Glutamatergic neuron (in vitro differentiated cells): ENCODE measurements at regions not wholly inside any gene's neighbourhood (a gene's known extent, or its start where the extent isn't known, plus 50 kb on each side); places are given as distances from the start of the nearest gene placed in this dataset.

ENCODE experiments used
- DNase-seq: peaks from one replicate; pipeline ENCODE4 v3.0.0; 2022
- H3K27ac Mint-ChIP-seq: one replicate; pipeline ENCODE4 v1.8.0; 2020; ENCODE audit warnings: mild to moderate bottlenecking, mixed read lengths, inconsistent platforms; ENCODE audit not compliant: unreplicated experiment
- H3K27me3 Mint-ChIP-seq: one replicate; pipeline ENCODE4 v1.8.0; 2020; ENCODE audit warnings: mild to moderate bottlenecking, moderate library complexity, mixed read lengths, inconsistent platforms; ENCODE audit not compliant: unreplicated experiment
- H3K36me3 Mint-ChIP-seq: one replicate; pipeline ENCODE4 v1.8.0; 2020; ENCODE audit warnings: mild to moderate bottlenecking, mixed read lengths, inconsistent platforms; ENCODE audit not compliant: unreplicated experiment
- H3K4me1 Mint-ChIP-seq: one replicate; pipeline ENCODE4 v1.8.0; 2020; ENCODE audit warnings: mild to moderate bottlenecking, low read depth, mixed read lengths, inconsistent platforms; ENCODE audit not compliant: unreplicated experiment
- H3K4me3 Mint-ChIP-seq: one replicate; pipeline ENCODE4 v1.8.0; 2020; ENCODE audit warnings: mild to moderate bottlenecking, mixed read lengths, inconsistent platforms; ENCODE audit not compliant: unreplicated experiment
- H3K9me3 Mint-ChIP-seq: one replicate; pipeline ENCODE4 v1.8.0; 2020; ENCODE audit warnings: mild to moderate bottlenecking, moderate library complexity, mixed read lengths, inconsistent platforms; ENCODE audit not compliant: unreplicated experiment
- TF ChIP-seq, protein P1 (sequence below): fragments of 200-600 bp; sonication (generic); IDR thresholded peaks from one replicate; pipeline ENCODE4 v1.5.0; 2021; ENCODE audit not compliant: partially characterized antibody, unreplicated experiment

DNA sequence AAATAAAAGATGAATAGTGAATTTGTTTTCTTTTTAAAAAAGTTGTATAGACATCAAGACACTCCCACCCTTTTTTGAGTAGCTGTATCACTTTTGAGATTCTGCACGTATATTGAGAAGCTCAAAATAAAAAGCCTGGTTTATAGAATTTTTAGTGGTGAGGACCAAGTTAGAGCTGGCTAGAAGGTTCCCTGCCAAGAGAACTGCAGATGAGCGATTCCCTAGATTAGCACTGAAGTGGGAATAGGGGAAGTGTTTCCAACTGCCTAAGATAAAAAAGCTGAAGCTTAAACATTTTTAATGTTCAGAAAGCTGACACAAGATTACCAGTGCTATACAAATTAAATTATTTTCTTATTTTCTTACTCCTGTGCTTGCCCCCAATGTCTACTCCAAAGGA lies 135.7 kb upstream of the TMEM229A start:
- peaks cover 3% of the 10 kb centered on the region for H3K27me3 Mint-ChIP-seq
- H3K27ac Mint-ChIP-seq, result no peak overlapping the region
- no peak overlapping the region for H3K4me3 Mint-ChIP-seq
- DNase-seq, result no peak
- peaks cover 3% of the 10 kb centered on the region for H3K36me3 Mint-ChIP-seq
- H3K9me3 Mint-ChIP-seq, result peaks cover 2% of the 10 kb centered on the region
- TF ChIP-seq, protein P1, sequence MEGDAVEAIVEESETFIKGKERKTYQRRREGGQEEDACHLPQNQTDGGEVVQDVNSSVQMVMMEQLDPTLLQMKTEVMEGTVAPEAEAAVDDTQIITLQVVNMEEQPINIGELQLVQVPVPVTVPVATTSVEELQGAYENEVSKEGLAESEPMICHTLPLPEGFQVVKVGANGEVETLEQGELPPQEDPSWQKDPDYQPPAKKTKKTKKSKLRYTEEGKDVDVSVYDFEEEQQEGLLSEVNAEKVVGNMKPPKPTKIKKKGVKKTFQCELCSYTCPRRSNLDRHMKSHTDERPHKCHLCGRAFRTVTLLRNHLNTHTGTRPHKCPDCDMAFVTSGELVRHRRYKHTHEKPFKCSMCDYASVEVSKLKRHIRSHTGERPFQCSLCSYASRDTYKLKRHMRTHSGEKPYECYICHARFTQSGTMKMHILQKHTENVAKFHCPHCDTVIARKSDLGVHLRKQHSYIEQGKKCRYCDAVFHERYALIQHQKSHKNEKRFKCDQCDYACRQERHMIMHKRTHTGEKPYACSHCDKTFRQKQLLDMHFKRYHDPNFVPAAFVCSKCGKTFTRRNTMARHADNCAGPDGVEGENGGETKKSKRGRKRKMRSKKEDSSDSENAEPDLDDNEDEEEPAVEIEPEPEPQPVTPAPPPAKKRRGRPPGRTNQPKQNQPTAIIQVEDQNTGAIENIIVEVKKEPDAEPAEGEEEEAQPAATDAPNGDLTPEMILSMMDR, result no peak
- H3K4me1 Mint-ChIP-seq, result no peaks in the 10 kb centered on the region

DNA sequence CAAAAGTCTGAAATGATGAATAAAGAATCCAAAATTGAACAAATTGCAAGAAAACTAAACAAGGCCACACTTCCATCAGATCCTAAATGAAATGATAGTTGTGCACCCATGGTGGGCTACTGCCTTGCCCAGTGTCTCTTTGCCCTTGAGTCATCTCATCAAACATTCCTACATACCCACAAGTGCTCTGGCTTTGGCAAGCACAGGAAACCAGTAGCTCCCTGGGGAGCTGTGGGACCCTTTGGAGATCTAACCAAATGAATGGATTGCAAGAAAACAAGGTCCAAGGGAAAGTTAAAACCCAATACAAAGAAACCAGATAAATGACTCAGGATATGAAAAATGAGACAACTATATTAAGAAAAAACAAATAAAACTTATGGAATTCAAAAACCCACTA lies 129.8 kb upstream of the TMEM229A start:
- DNase-seq, result no peak
- TF ChIP-seq, protein P1, result no peak
- H3K36me3 Mint-ChIP-seq, result no peaks in the 10 kb centered on the region
- H3K27ac Mint-ChIP-seq, result no peak overlapping the region
- no peaks in the 10 kb centered on the region for H3K27me3 Mint-ChIP-seq
- H3K4me3 Mint-ChIP-seq, result no peak overlapping the region
- H3K9me3 Mint-ChIP-seq, result no peaks in the 10 kb centered on the region
- H3K4me1 Mint-ChIP-seq, result no peaks in the 10 kb centered on the region

DNA sequence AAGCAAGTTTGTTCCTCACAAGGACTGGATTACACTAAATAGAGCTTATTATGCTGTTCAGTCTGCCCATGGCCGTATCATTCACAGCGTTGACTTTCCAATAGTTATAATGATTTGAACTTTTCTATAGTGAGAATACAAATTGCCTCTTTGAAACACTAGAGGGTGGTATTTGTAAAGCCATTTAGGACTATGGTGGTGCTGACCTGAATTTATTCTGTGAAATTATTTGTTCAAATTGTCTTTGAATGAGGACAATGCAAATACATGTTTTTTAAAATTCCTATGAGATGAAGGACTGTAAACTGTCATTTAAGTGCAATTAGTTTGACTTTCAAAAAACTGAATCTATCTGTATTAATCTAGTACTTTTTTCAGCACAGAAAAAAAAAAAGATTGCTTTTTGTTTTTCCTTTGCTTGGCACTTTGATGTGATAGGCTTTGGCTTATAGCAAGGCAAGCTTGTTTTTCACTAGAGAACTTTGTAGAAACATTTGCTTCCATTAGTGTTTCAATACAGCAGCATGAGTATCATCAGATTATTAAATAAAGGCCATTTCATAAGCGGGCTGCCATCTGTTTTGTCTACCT lies 122.7 kb upstream of the TMEM229A start:
- TF ChIP-seq, protein P1, result peak; percentile 69
- Mint-ChIP-seq H3K36me3 (no peaks in the 10 kb centered on the region), H3K9me3 (no peaks in the 10 kb centered on the region), H3K27me3 (no peaks in the 10 kb centered on the region), H3K4me1 (no peaks in the 10 kb centered on the region), H3K27ac (no peak overlapping the region), H3K4me3 (no peak overlapping the region)
- DNase-seq, result no peak

DNA sequence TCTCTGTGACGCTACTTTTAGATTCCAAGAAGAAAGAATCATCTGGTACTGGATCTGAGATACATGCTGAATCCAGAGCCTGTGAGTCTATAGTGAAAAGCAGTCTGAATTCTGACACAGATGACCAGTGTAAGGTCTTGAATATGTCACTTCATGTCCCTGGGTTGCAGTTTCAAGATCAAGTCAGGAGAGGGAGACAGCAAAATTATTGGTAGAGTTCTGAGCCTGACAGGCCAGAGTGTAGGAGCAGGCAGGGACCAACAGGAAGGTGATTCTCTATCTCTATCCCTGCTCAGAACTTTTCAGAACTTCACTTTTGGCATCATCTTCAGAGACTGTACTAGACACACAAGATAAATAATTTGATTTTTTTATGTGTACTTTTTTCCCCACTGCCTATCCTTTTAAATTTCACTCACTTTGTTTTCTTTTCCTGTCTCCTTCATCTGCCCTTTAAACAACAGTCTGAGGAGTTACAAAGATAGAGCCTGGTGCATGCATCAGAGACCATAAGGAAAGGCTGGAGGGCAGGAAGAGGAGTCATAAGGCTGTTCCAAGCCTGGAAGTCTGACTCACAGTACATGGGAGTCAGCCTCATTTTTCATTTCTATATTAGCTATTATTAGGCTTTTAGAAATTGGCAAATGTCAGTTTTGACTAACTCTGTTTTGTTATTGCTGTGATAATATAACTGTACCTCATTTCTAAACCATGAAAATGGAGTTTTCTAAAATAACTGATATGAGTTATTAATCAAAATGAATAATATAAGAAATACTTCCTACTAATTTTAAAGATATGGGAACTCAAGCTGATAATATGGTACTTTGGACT lies 120.2 kb upstream of the TMEM229A start:
- DNase-seq, result peak; percentile 16

DNA sequence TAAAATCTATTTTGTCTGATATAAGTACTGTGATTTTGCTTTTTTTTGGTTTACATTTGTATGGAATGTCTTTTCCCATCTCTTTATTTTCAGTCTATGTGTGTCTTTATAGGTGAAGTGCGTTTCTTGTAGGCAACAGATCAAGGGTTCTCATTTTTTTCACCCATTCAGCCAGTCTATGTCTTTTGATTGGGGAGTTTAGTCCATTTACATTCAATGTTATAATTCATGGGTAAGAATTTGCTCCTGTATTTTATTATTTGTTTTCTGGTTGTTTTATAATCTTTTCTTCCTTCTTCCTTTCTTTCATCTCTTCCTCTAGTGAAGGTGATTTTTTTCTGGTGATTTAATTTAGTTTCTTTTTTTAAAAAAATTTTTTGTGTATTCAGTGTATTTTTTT lies 104.8 kb upstream of the TMEM229A start:
- peaks cover 15% of the 10 kb centered on the region for H3K36me3 Mint-ChIP-seq
- H3K27ac Mint-ChIP-seq, result no peak overlapping the region
- no peaks in the 10 kb centered on the region for H3K27me3 Mint-ChIP-seq
- TF ChIP-seq, protein P1, result no peak
- H3K4me3 Mint-ChIP-seq, result no peak overlapping the region
- no peaks in the 10 kb centered on the region for H3K4me1 Mint-ChIP-seq
- no peak for DNase-seq
- peaks cover 5% of the 10 kb centered on the region for H3K9me3 Mint-ChIP-seq

More for the DNA sequence above, 120.2 kb upstream of the TMEM229A start:
- Mint-ChIP-seq H3K27ac (no peak overlapping the region), H3K9me3 (no peaks in the 10 kb centered on the region), H3K4me3 (no peak overlapping the region), H3K36me3 (no peaks in the 10 kb centered on the region), H3K4me1 (no peaks in the 10 kb centered on the region), H3K27me3 (no peaks in the 10 kb centered on the region)
- TF ChIP-seq, protein P1, result peak; percentile 47
